Liver (tissue), 8 donors: ENCODE measurements at regions not wholly inside any gene's neighbourhood (a gene's known extent, or its start where the extent isn't known, plus 50 kb on each side); places are given as distances from the start of the nearest gene placed in this dataset.

Experiments used
- DNase-seq: peaks from one replicate; pipeline ENCODE4 v3.0.0-alpha.2; 2017; ENCODE audit warnings: low spot score
- H3K27ac ChIP-seq, 2 donors: one replicate each; pipeline ENCODE4 v1.7.0; 2013; ENCODE audit warnings: inconsistent platforms in 2 of 2, low read length in 2 of 2, control low read depth in 1 of 2, low read depth in 1 of 2, mild to moderate bottlenecking in 1 of 2
- H3K27me3 ChIP-seq, 4 donors: one replicate each; pipeline versions ENCODE4 v1.6.1 to v1.7.0; 2013; ENCODE audit warnings: low read length in 3 of 4, inconsistent platforms in 1 of 4, mild to moderate bottlenecking in 1 of 4, moderate library complexity in 1 of 4; ENCODE audit not compliant: control insufficient read depth in 4 of 4, insufficient read depth in 4 of 4
- H3K36me3 ChIP-seq, 4 donors: one replicate each; pipeline versions ENCODE4 v1.6.1 to v1.7.0; 2013; ENCODE audit warnings: low read length in 3 of 4, mild to moderate bottlenecking in 3 of 4, low read depth in 1 of 4, moderate library complexity in 1 of 4; ENCODE audit not compliant: control insufficient read depth in 4 of 4, insufficient read depth in 3 of 4
- H3K4me1 ChIP-seq, 4 donors: one replicate each; pipeline versions ENCODE4 v1.6.1 to v1.7.0; 2013; ENCODE audit warnings: low read length in 3 of 4, mild to moderate bottlenecking in 3 of 4, moderate library complexity in 1 of 4; ENCODE audit not compliant: control insufficient read depth in 4 of 4, insufficient read depth in 4 of 4
- H3K4me3 ChIP-seq, 3 donors: one replicate each; pipeline versions ENCODE4 v1.6.1 to v1.7.0; 2013; ENCODE audit warnings: low read length in 3 of 3, control low read depth in 1 of 3, low read depth in 1 of 3, mild to moderate bottlenecking in 1 of 3
- H3K9ac ChIP-seq, 2 donors: one replicate each; pipeline ENCODE4 v1.7.0; 2013; ENCODE audit warnings: low read length in 2 of 2, mild to moderate bottlenecking in 2 of 2, moderate library complexity in 2 of 2, control low read depth in 1 of 2, low read depth in 1 of 2
- H3K9me3 ChIP-seq, 4 donors: one replicate each; pipeline versions ENCODE4 v1.6.1 to v1.7.0; 2013; ENCODE audit warnings: low read length in 3 of 4; ENCODE audit not compliant: control insufficient read depth in 4 of 4
- CTCF ChIP-seq: fragments of 150-350 bp; IDR thresholded peaks from 2 replicates; pipeline ENCODE4 v1.5.1; 2017; ENCODE audit warnings: improper control_type of control experiment, low read depth, low read length; ENCODE audit not compliant: missing input control
- EGR1 ChIP-seq, 2 donors: IDR thresholded peaks; 2 replicates each; pipeline ENCODE4 v1.6.1; 2016 to 2018; ENCODE audit warnings: antibody characterized with exemption in 2 of 2, low read depth in 2 of 2
- FOXA2 ChIP-seq: IDR thresholded peaks from 2 replicates; pipeline ENCODE4 v1.6.1; 2016; ENCODE audit warnings: antibody characterized with exemption
- GABPA ChIP-seq, 2 donors: IDR thresholded peaks in 1 of 2; conservative IDR thresholded peaks in 1 of 2; 2 replicates each; pipeline ENCODE4 v1.6.1; 2016; ENCODE audit warnings: antibody characterized with exemption in 2 of 2, mild to moderate bottlenecking in 1 of 2, moderate library complexity in 1 of 2
- HNF4A ChIP-seq, 2 donors: conservative IDR thresholded peaks; 2 replicates each; pipeline ENCODE4 v1.6.1; 2016; ENCODE audit warnings: antibody characterized with exemption in 2 of 2, mild to moderate bottlenecking in 2 of 2
- JUND ChIP-seq, 2 donors: IDR thresholded peaks; 2 replicates each; pipeline ENCODE4 v1.6.1; 2016; ENCODE audit warnings: antibody characterized with exemption in 2 of 2
- MAX ChIP-seq: IDR thresholded peaks from 2 replicates; pipeline ENCODE4 v1.6.1; 2016; ENCODE audit warnings: antibody characterized with exemption
- NR2F2 ChIP-seq: IDR thresholded peaks from 2 replicates; pipeline ENCODE4 v1.6.1; 2016; ENCODE audit warnings: antibody characterized with exemption
- REST ChIP-seq: IDR thresholded peaks from 2 replicates; pipeline ENCODE4 v1.6.1; 2016; ENCODE audit warnings: antibody characterized with exemption, mild to moderate bottlenecking
- RXRA ChIP-seq, 2 donors: IDR thresholded peaks; 2 replicates each; pipeline ENCODE4 v1.6.1; 2017 to 2018; ENCODE audit warnings: antibody characterized with exemption in 2 of 2, mild to moderate bottlenecking in 1 of 2
- SP1 ChIP-seq: IDR thresholded peaks from 2 replicates; pipeline ENCODE4 v1.6.1; 2018; ENCODE audit warnings: antibody characterized with exemption, mild to moderate bottlenecking
- TAF1 ChIP-seq: conservative IDR thresholded peaks from 2 replicates; pipeline ENCODE4 v1.6.1; 2016; ENCODE audit warnings: antibody characterized with exemption, mild to moderate bottlenecking
- ZBTB33 ChIP-seq: IDR thresholded peaks from 2 replicates; pipeline ENCODE4 v1.6.1; 2016; ENCODE audit warnings: antibody characterized with exemption
- WGBS: extraction: QIAGEN DNeasy Blood & Tissue Kit; methylation state at CpG from one replicate; pipeline ENCODE4 v1.1.7; 2013; 5-methylcytosine and 5-hydroxymethylcytosine counted together
- donor health status: healthy.
- donor health status: healthy.
- donor health status: healthy.
- donor health status: healthy.
- donor health status: healthy.

- H3K27ac ChIP-seq, result no peak overlapping the region
- no peaks in the 10 kb centered on the region for H3K4me1 ChIP-seq
- H3K9ac ChIP-seq, result no peak overlapping the region
- no peak overlapping the region for H3K4me3 ChIP-seq
- TF ChIP-seq RXRA (IDR thresholded peaks at IDR 0.05) (no peak), TAF1 (no peak), FOXA2 (no peak), NR2F2 (no peak), HNF4A (conservative IDR thresholded peaks at IDR 0.05) (no peak), MAX (no peak), GABPA (IDR thresholded peaks at IDR 0.05 in 1 of 2, conservative IDR thresholded peaks at IDR 0.05 in 1 of 2) (no peak)
- no peak for DNase-seq
- 95% methylated on average over 3 of the region's 3 CpGs for WGBS
- H3K36me3 ChIP-seq, result no peaks in the 10 kb centered on the region
- H3K9me3 ChIP-seq, result no peaks in the 10 kb centered on the region
- H3K27me3 ChIP-seq, result no peaks in the 10 kb centered on the region
Observed at GRCh38 chrX:40975951-40976350, 109.3 kb upstream of the USP9X start.

GRCh38 chrX:40976981-40977380, 108.3 kb upstream of the USP9X start:
- no peaks in the 10 kb centered on the region for H3K9me3 ChIP-seq
- no peak for TF ChIP-seq SP1
- TF ChIP-seq CTCF, result no peak
- no peak for TF ChIP-seq MAX
- no peak for TF ChIP-seq TAF1
- no peak for TF ChIP-seq NR2F2
- no peak for TF ChIP-seq JUND (IDR thresholded peaks at IDR 0.05)
- TF ChIP-seq HNF4A (conservative IDR thresholded peaks at IDR 0.05), result no peak
- no peak for TF ChIP-seq EGR1 (IDR thresholded peaks at IDR 0.05; ENCODE audit: low read depth in 2 of 2)
- TF ChIP-seq REST, result no peak
- TF ChIP-seq ZBTB33, result no peak
- H3K9ac ChIP-seq, result no peak overlapping the region
- no peak overlapping the region for H3K4me3 ChIP-seq
- H3K36me3 ChIP-seq, result no peaks in the 10 kb centered on the region
- H3K27ac ChIP-seq, result no peak overlapping the region
- 96% methylated on average over 1 of the region's 1 CpG for WGBS
- no peaks in the 10 kb centered on the region for H3K4me1 ChIP-seq
- H3K27me3 ChIP-seq, result no peaks in the 10 kb centered on the region
- no peak for DNase-seq
